ENCODE measurements at regions not wholly inside any gene's neighbourhood (a gene's known extent, or its start where the extent isn't known, plus 50 kb on each side); places are given as distances from the start of the nearest gene placed in this dataset.

DNA sequence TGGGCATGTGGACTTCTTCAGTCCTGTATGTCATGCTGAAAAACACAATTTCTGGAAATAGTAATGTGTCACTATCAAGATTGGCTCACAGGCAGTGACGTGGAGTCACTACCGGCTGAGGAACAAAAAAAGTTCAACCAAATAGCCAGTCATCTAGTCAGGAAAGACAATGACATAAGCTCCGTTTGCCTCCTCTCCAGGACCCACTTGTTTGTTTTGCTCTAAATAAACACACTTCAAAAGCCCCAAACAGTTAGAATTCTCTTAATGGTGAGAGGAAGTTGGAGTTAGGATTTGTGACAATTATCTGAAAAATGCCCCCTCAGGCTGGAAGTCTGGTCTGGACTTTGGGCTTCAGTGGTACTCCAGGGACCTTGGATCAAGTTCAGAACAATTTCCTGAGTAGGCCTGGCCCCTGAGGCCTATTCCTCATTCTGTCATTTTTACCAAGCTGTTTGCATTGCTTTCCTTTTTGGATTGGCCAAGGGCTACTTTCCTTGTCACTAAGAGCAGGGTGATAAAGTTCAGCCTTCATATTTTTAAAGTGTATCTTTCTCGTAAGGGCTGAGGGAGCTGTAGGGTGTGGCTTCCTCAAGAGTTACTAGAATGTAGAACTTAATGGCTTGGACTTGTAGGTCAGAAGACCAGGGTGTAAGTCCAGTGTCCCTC is 98.9 kb downstream of the EOMES start:
- DNase-seq (ENCODE audit: low spot score, unreplicated experiment): no peak
- Mint-ChIP-seq H3K27me3 (no peaks in the 10 kb centered on the region), H3K4me1 (ENCODE audit: low read depth) (peaks cover 9% of the 10 kb centered on the region), H3K36me3 (ENCODE audit: insufficient read depth) (no peaks in the 10 kb centered on the region), H3K9me3 (ENCODE audit: low read depth) (peaks cover 3% of the 10 kb centered on the region), H3K27ac (no peak overlapping the region), H3K4me3 (ENCODE audit: low read depth) (no peak overlapping the region)
- TF ChIP-seq CTCF (IDR thresholded peaks at IDR 0.05; ENCODE audit: unreplicated experiment): no peak

DNA sequence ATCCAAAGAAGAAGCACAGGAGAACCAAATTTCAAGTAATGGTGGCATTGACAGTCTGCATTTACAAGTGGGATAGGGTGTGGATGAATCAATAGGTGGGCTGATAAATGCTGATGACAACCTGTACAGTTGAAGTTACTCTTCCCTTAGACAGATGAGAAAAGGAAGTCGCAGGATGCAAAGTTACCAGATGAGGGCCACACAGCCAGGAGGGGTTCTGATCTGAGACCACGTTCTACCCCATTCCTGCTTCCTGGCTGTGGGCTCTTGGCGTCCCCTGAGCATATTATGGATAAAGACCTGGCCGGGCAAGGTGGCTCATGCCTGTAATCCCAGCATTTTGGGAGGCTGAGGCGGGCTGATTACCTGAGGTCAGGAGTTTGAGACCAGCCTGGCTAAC is 104.6 kb downstream of the EOMES start:
- no peak for TF ChIP-seq CTCF (IDR thresholded peaks at IDR 0.05; ENCODE audit: unreplicated experiment)
- Mint-ChIP-seq H3K36me3 (ENCODE audit: insufficient read depth) (peaks cover 2% of the 10 kb centered on the region), H3K4me1 (ENCODE audit: low read depth) (no peaks in the 10 kb centered on the region), H3K4me3 (ENCODE audit: low read depth) (no peak overlapping the region), H3K27ac (no peak overlapping the region), H3K27me3 (peaks cover 2% of the 10 kb centered on the region), H3K9me3 (ENCODE audit: low read depth) (peaks cover 7% of the 10 kb centered on the region)
- no peak for DNase-seq (ENCODE audit: low spot score, unreplicated experiment)

- H3K36me3 Mint-ChIP-seq (ENCODE audit: insufficient read depth): peaks cover 2% of the 10 kb centered on the region
- no peaks in the 10 kb centered on the region for H3K4me1 Mint-ChIP-seq (ENCODE audit: low read depth)
- TF ChIP-seq CTCF (IDR thresholded peaks at IDR 0.05; ENCODE audit: unreplicated experiment): no peak
These were observed 106.1 kb downstream of the EOMES start for GRCh38 chr3:27616031-27616430.

GRCh38 chr3:27615555-27615954 is 106.6 kb downstream of the EOMES start:
- no peak for TF ChIP-seq CTCF (IDR thresholded peaks at IDR 0.05; ENCODE audit: unreplicated experiment)
- no peaks in the 10 kb centered on the region for H3K4me1 Mint-ChIP-seq (ENCODE audit: low read depth)
- no peak for DNase-seq (ENCODE audit: low spot score, unreplicated experiment)
- peaks cover 2% of the 10 kb centered on the region for H3K36me3 Mint-ChIP-seq (ENCODE audit: insufficient read depth)
- H3K27me3 Mint-ChIP-seq: peaks cover 2% of the 10 kb centered on the region
- H3K4me3 Mint-ChIP-seq (ENCODE audit: low read depth): no peak overlapping the region
- H3K9me3 Mint-ChIP-seq (ENCODE audit: low read depth): peaks cover 4% of the 10 kb centered on the region
- H3K27ac Mint-ChIP-seq: no peak overlapping the region

More at GRCh38 chr3:27616031-27616430, 106.1 kb downstream of the EOMES start:
- H3K27me3 Mint-ChIP-seq: peaks cover 2% of the 10 kb centered on the region
- no peak overlapping the region for H3K4me3 Mint-ChIP-seq (ENCODE audit: low read depth)
- H3K9me3 Mint-ChIP-seq (ENCODE audit: low read depth): peaks cover 7% of the 10 kb centered on the region
- no peak for DNase-seq (ENCODE audit: low spot score, unreplicated experiment)
- no peak overlapping the region for H3K27ac Mint-ChIP-seq

DNA sequence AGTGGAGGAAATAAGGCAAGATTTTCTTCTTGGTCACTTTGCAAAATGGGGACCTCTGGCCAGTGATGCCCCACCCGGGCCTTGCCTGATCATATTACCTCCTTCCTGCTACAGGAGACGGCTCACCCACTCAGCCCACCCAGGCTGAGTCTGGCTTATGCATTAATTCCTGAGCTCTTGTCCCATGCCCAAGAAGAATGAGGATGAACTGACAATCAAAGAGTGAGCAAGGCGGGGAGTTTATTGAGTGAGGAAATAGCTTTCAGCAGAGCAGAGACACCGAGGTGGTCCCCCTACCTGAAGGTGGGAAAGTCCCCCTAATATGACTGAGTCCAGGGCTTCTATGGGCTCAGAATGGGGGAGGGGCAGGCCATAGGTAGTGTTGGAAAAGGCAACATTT is 107.5 kb downstream of the EOMES start:
- no peak overlapping the region for H3K27ac Mint-ChIP-seq
- no peak for TF ChIP-seq CTCF (IDR thresholded peaks at IDR 0.05; ENCODE audit: unreplicated experiment)
- DNase-seq (ENCODE audit: low spot score, unreplicated experiment): no peak
- H3K36me3 Mint-ChIP-seq (ENCODE audit: insufficient read depth): peaks cover 2% of the 10 kb centered on the region
- H3K4me1 Mint-ChIP-seq (ENCODE audit: low read depth): no peaks in the 10 kb centered on the region
- peaks cover 4% of the 10 kb centered on the region for H3K9me3 Mint-ChIP-seq (ENCODE audit: low read depth)
- H3K4me3 Mint-ChIP-seq (ENCODE audit: low read depth): no peak overlapping the region
- H3K27me3 Mint-ChIP-seq: peaks cover 2% of the 10 kb centered on the region

All from progenitor cell of endocrine pancreas (in vitro differentiated cells).